Thyroid gland (tissue), 4 donors: ENCODE measurements at regions not wholly inside any gene's neighbourhood (a gene's known extent, or its start where the extent isn't known, plus 50 kb on each side); places are given as distances from the start of the nearest gene placed in this dataset.

ENCODE experiments used
- CTCF ChIP-seq, 6 experiments: fragments of 200-600 bp in 3 of 6; fragments of 450-650 bp in 3 of 6; sonication (generic) in 3 of 6; IDR thresholded peaks; one replicate each; pipeline ENCODE4 v1.5.1; 2016 to 2019; ENCODE audit warnings: antibody characterized with exemption in 6 of 6, mild to moderate bottlenecking in 2 of 6, inconsistent platforms in 1 of 6, moderate library complexity in 1 of 6
- POLR2A ChIP-seq, 2 donors: fragments of 450-650 bp; IDR thresholded peaks; one replicate each; pipeline ENCODE4 v1.6.1; 2017; ENCODE audit warnings: antibody characterized with exemption in 2 of 2, mild to moderate bottlenecking in 2 of 2, moderate library complexity in 1 of 2

GRCh38 chr4:82084747-82085146, 289.0 kb downstream of the HNRNPD start:
- no peak for TF ChIP-seq CTCF (IDR thresholded peaks at IDR 0.05)
- no peak for TF ChIP-seq POLR2A (IDR thresholded peaks at IDR 0.05)
